GM19193 (cell line): ENCODE measurements at regions not wholly inside any gene's neighbourhood (a gene's known extent, or its start where the extent isn't known, plus 50 kb on each side); places are given as distances from the start of the nearest gene placed in this dataset.

ENCODE experiments used
- POLR2A ChIP-seq: IDR thresholded peaks from 4 replicates; pipeline ENCODE4 v1.6.1; 2011; ENCODE audit not compliant: insufficient read depth, insufficient read length; ENCODE audit errors: extremely low read depth

DNA sequence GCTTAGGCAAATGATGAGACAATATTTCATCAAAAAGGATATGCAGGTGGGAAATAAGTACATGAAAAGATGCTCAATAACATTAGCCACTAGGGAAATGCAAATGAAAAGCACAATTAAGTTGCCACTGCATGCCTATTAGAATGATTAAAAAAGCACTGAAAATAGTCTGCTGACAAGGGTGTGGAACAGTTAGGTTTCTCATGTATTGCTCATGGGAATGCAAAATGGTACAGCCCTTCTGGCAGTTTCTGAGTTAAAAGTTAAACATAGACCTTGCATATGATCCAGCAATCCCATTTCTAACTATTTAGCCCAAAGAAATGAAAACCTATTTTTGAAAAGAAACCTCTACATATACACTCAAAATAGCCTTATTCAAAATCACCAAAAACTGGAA lies 393.0 kb downstream of the BMP4 start:
- TF ChIP-seq POLR2A, result no peak

DNA sequence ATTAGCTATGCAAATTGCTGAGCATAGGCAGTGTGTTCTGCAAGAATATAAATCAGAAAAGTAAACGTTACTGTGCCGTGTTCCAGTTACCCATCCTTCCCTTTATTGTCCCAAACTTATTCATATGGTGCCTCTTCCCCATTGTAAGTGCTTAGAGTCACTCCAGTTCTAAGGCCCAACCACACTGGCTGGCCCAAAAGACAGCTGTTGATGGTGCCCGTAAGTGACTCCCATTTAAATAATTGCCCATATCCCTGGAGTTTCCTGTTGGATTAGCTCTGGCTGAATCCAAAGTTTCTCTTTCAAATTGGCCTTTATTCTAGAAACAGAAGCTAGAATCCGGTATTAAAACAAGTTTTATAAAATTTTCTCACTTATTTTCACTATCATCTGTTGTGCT lies 400.1 kb upstream of the DDHD1 start:
- no peak for TF ChIP-seq POLR2A

DNA sequence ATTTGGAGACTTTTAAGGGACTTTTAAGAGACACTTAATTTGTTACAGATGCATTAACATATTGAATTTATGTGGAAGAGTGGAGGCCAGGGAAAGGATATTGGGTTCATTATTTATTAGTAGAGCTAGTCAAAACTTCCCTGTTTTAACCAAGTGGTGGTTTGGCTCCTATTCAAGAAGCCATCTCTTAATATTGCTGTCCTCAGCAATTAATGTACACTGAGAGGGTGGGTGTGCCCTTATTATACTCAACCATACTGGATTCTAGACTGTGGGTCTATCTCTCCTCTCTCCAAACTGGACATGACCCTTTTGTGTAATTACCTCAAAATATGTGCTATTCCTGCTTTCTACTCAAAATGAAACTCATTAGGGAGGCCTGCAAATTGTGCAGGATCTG lies 398.7 kb upstream of the DDHD1 start:
- no peak for TF ChIP-seq POLR2A

DNA sequence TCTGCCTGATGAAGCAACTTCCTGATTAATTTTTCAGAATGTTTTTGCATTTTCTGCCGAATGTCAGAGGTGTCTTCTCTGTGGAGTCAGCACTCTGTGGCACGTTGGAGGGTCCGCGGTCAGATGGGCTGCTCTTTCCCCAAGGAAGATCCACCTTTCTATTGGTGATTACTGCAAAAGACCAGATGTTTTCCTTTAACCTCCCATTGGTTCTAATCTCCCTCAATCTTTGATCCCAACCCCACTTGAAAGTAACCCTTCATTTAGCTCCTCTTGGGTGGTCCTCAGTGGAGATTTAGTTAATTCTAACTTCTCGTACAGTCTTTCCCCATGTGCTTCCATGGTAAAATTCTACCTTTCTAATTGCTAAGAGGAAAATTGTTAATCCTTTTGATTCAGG lies 397.7 kb upstream of the DDHD1 start:
- TF ChIP-seq POLR2A, result no peak

DNA sequence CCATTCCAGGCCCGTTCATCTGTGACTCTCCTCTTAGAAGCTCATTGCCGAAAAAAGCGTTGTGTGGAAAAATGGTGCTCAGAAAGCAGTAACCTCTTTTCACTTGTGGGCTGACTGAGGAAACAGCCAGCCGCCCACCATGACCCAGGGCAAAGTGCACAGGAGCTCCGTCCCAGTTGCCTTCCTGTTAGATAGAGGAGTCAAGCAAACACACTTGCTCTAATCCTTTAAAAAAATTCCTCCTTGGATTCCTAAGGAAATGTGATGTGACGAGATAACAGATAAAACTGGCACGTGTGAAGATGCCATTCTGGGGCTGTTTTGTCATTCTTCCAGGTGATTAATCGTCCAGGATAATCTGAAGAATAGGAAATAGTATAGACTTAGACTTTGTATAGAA lies 396.8 kb upstream of the DDHD1 start:
- TF ChIP-seq POLR2A, result no peak

DNA sequence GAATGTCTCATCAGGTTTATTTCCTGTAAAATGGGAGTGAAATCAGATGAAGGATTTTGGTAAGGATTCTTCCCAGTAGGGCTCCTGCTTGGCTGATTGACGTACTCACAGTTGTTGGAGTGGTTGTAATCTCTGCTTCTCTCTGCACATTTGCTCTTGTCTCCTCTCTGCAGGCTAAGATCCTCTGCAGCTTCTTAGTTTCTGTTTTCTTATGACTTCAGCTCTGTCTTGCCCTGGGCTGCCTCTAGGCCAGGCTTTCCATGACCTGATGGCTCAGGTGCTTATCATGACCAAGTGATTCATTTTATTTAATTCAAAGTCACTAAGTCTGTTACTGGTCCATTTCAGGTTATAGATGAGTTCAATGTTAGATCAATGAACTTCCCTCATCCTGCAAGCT lies 394.5 kb upstream of the DDHD1 start:
- TF ChIP-seq POLR2A, result no peak

DNA sequence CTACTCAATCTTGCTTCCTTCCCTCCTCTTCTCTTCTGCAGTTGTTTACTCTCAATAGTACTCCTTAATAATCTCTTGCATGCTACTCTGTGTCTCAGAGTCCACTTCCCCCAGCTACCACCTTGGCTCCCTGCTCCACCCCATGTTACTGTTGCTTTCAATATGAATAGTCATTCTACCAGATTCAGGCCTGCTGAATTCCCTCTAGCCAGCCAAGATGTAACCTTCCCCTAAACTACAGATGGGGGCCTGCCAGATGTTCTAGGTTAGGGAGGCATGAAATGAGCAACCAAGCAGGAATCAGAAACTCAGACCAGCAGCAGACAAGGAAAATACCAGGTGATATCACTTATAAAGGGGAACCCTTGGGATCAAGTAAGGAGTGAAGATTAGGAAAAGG lies 392.1 kb upstream of the DDHD1 start:
- TF ChIP-seq POLR2A, result no peak

DNA sequence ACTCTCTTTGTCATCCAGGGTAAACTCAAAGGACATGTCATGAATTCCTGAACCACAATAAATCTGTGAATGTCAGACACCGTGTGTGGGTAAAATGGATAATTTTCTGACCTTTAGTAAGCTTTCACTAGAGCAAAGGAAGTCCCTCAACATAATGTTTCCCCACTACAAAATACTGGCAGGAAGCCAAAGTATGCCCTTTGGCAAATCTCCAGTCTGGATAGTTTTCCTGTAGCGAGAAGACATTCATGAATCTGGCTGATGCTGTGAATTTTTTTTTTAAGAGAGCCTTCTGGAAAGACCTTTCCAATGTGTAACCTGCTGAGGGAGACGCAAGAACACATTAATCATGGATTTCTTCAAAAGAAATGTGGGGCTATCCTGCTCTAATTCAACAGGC lies 389.6 kb upstream of the DDHD1 start:
- no peak for TF ChIP-seq POLR2A

DNA sequence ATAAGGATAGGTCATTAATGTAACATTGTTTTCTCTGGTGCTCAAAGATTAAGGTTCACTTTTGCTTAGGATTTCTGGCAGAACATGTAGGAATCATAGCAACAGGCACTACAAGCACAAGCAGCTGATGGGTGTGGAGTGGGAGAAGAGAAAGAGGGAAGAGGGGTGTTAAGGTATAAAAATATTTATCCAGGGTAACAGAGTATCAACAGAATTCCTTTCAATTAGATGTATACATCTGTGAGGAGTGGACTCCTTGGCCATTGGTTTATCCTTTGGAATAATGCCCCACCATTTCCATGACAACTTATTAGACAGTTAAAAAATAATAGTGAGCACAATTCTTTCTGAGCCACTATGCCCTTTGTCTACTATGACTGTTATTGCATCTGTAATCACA lies 388.3 kb upstream of the DDHD1 start:
- TF ChIP-seq POLR2A, result no peak

DNA sequence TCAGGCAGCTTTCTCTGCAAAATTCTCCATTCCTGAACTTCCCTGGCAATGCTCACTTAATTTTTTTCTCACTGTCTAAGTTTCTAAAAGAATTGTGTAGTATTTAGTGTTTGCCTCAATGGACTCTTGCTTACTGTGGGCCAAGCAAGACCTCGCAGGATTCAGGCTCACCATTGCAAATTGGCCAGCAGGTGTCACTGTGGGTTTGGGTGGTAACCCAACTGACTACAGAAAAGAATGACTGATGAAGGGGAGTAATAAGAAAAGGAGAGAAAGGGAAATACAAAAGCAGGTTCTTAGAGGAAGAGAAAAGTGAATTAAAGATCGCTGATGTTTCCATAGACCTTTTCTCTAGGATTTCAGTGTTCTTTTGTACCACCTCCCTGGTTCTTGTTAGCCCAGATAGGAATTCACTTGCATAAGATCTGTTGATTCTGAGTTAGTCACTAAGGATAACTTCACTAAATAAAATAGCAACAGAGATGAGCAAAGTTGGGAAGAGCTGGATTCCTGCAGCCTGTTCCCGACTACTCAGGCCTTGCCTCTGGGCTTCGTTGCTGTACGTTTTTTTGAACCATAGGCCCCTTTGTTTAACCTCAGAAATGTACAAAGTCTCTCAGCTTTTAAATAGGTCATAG lies 386.5 kb upstream of the DDHD1 start:
- TF ChIP-seq POLR2A, result no peak

DNA sequence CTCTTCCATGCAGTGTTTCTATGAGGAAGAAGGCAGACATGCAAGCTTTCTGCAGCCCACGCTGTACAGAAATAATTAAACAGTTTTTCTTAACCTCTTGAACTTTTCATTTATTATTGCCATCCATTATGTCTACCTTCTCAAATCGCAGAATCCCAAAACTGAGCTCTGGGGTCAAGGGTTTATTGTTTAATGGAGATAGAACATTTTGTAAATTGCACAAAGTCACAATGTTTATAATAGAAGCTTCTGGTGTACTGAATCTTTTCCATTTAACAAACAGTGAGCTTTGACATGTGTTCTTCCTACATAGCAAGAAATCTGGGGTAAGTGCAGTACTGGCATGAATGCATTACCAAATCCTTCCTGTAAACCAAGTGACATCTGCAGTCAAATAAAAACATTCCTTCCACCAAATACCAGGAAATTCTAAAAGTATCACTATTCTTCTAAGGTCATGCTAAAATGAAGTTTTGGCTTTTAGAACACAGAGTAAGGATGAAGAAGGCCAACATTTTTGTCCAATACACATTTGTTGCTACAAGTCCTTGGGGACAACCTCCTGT lies 385.3 kb upstream of the DDHD1 start:
- no peak for TF ChIP-seq POLR2A

DNA sequence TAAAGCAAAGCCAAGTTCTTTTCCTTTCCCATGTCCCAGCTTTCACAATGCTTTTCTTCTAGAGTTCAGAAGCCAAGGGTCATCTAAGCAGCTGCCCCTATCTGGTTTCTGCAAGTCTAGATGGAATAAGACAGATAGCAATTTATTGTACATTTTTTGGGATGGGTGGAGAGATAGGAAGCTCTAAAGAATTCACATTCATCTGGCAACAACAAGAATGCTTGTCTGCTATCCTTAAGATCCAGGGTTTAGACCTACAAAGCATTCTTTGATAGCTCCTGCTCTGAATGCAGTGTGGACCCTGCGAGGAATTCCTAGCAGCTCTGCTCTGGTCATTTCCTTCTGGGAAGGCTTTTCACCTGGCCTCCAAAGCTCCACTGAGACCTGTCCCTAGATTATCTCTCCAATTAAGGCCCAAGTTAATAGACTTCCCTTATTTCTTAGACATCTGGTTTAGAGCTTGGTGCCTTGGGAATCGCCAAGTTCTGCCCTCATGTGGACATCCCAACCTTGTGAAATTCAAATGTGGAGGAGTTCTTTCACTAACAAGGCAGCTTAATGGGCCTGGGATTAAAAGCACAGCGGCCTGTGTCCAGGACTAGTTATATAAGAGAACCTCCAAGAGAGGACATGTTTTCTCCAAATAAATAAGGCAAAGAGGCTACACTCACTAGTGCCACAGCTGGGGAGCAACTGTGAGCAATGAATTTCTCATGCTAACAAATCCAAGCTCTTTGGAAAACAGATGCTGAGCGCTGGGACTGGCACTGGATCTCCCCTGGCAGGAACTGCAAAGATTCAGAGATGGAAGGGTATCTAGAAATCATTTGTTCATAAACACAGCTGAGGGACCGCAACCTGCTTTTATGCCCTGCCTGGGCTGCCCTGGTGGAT lies 384.5 kb upstream of the DDHD1 start:
- TF ChIP-seq POLR2A, result no peak

DNA sequence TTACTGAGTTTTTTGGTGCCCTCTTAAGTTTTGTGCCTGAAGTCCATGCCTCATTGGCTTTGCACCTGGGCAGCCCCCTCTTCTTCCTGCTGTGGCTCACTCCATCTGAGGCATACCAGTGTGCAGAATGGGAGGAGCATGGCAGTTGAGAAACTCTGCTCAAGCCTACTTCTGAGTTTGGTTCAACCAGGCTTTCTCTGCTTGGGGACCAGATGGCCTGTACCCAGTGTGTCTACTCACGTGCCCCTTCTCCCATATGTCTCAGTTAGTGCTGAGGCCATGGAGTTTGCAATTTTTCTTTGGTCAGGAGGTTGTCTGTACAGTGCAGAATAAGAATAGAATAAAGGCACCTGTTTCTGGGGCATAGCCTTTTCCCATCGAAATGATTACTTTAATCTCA lies 383.3 kb upstream of the DDHD1 start:
- no peak for TF ChIP-seq POLR2A

DNA sequence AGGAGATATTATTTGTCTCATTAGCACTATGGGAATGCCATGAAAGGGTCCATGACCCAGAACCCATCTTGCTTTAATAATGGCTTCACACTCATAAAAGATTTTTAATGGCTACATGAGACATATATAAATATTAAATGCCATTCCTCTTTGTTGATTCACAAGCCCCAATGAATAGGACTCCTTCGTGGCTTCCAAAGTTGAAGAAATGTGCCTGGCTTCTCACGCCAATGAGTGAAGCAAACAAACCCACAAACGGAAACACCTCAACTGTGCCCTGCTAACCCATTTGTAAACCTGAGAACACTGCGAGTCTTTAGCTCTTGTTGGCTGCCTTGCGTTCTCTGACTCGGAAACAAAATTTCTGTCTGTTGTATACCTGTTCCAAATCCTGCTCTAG lies 381.7 kb upstream of the DDHD1 start:
- no peak for TF ChIP-seq POLR2A

DNA sequence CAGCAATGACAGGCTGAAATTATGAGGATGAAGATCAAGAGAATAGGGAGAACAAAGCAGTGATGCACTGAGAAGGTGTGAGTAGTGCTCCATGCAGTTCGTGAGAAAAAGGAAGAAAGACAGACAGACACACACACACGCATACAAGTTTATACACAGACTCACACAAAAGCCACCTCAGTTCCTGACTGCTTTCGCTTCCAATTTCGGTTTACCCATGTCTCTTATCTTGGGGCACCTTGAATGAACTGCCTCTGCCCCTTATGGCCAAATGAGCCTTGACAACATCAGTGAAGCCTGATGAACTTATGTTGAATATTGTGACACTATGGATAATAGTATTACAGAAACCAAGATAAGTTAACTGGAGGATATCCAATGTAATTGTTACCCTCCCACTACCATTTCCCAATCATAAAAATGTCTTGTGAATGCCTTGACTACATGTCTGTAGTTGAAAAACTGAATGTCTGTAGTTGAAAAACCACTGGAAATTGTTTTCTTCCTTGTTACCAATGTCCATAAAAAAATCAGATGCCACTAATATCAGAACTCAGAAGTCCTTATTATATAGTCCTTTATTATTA lies 380.4 kb upstream of the DDHD1 start:
- no peak for TF ChIP-seq POLR2A

DNA sequence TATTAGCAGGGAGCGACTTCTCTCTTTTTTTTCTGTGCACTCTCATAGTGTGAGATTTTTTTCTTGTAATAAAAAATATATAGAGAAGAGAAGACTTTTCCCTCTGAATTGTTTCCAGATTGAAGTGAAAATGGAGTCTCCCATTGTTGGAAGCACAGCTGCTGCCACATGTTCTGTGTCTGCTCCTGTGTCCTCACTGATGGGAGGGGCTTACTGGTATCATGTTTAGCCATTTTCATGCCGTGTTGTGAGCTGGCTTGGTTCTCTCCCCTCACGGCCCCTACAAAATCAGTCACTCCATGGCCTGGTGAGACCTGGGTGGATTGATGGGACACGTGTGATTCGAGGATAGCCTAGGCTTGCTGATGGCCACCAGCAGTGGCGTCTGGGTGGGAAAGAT lies 379.7 kb upstream of the DDHD1 start:
- no peak for TF ChIP-seq POLR2A
